HUES64 (cell line): ENCODE measurements at regions not wholly inside any gene's neighbourhood (a gene's known extent, or its start where the extent isn't known, plus 50 kb on each side); places are given as distances from the start of the nearest gene placed in this dataset.
"Not testable (repeated sequence)": the region's sequence is repeated elsewhere in the genome, so short reads cannot be mapped to it uniquely, and the experiment has no call there.

ENCODE experiments used
- H3K27ac ChIP-seq: 2 replicates; pipeline ENCODE4 v1.7.0; 2013; ENCODE audit warnings: low read depth, low read length, inconsistent platforms
- H3K27me3 ChIP-seq: 2 replicates; pipeline ENCODE4 v1.6.1; 2013; ENCODE audit warnings: mild to moderate bottlenecking, low read length; ENCODE audit not compliant: insufficient read depth
- H3K36me3 ChIP-seq: 2 replicates; pipeline ENCODE4 v1.6.1; 2013; ENCODE audit warnings: mild to moderate bottlenecking, low read length; ENCODE audit not compliant: insufficient read depth
- H3K4me1 ChIP-seq: 2 replicates; pipeline ENCODE4 v1.6.1; 2013; ENCODE audit warnings: mild to moderate bottlenecking, low read length, moderate library complexity; ENCODE audit not compliant: insufficient read depth
- H3K4me3 ChIP-seq: 2 replicates; pipeline ENCODE4 v1.5.1; 2013; ENCODE audit warnings: mild to moderate bottlenecking, low read length, moderate library complexity
- H3K9ac ChIP-seq: 2 replicates; pipeline ENCODE4 v1.6.1; 2013; ENCODE audit warnings: mild to moderate bottlenecking, low read depth, low read length
- H3K9me3 ChIP-seq: 2 replicates; pipeline ENCODE4 v1.6.1; 2013; ENCODE audit warnings: low read depth, low read length; ENCODE audit not compliant: insufficient read depth
- WGBS: fragments of 150-250, 120-280 bp; methylation state at CpG from one replicate; pipeline ENCODE4 v1.1.7; 2013; ENCODE audit warnings: missing lambda C conversion rate; 5-methylcytosine and 5-hydroxymethylcytosine counted together

- H3K36me3 ChIP-seq, H3K9ac ChIP-seq, H3K4me3 ChIP-seq, H3K4me1 ChIP-seq, H3K27ac ChIP-seq, H3K9me3 ChIP-seq, H3K27me3 ChIP-seq: not testable (repeated sequence)
- 87% methylated on average over 11 of the region's 11 CpGs for WGBS
Measured at GRCh38 chr13:44845281-44846058, 143.8 kb downstream of the NUFIP1 start.

- Histone ChIP-seq H3K36me3 (no peaks in the 10 kb centered on the region), H3K27me3 (no peaks in the 10 kb centered on the region), H3K9me3 (no peaks in the 10 kb centered on the region), H3K27ac (no peak overlapping the region), H3K4me3 (no peak overlapping the region), H3K9ac (no peak overlapping the region), H3K4me1 (no peaks in the 10 kb centered on the region)
- 95% methylated on average over 7 of the region's 8 CpGs for WGBS
Measured at GRCh38 chr13:44844786-44845185, 144.5 kb downstream of the NUFIP1 start.

- Histone ChIP-seq H3K27me3 (no peaks in the 10 kb centered on the region), H3K36me3 (no peaks in the 10 kb centered on the region), H3K9me3 (no peaks in the 10 kb centered on the region), H3K9ac (no peak overlapping the region), H3K4me1 (no peaks in the 10 kb centered on the region), H3K27ac (no peak overlapping the region), H3K4me3 (no peak overlapping the region)
- 97% methylated on average over 1 of the region's 1 CpG for WGBS
Measured at GRCh38 chr13:44843403-44843802, 145.9 kb downstream of the NUFIP1 start.

DNA sequence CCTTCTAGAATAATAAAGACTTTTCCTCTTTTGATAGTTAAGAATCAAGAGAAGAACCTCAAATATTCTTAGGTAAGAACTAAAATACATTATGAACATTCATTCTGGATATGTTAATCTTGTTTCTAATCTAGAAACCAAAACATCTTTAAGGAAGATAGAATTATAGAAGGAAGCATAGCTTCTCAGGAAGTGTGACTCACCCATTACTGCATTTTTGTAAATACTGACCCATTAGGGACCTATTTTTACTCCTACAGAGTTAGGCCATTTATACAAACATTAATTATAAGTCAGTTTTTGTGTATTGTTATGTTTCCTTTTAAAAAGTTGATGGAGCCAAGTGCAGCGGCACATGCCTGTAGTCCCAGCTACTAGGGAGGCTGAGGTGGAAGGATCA lies 147.1 kb downstream of the NUFIP1 start:
- WGBS: 89% methylated on average over 1 of the region's 1 CpG
- no peak overlapping the region for H3K9ac ChIP-seq
- H3K9me3 ChIP-seq: no peaks in the 10 kb centered on the region
- no peaks in the 10 kb centered on the region for H3K4me1 ChIP-seq
- H3K27ac ChIP-seq: no peak overlapping the region
- no peaks in the 10 kb centered on the region for H3K27me3 ChIP-seq
- no peaks in the 10 kb centered on the region for H3K36me3 ChIP-seq
- no peak overlapping the region for H3K4me3 ChIP-seq

GRCh38 chr13:44840131-44840530 lies 149.1 kb downstream of the NUFIP1 start:
- Histone ChIP-seq H3K36me3 (no peaks in the 10 kb centered on the region), H3K4me3 (no peak overlapping the region), H3K9ac (no peak overlapping the region), H3K4me1 (no peaks in the 10 kb centered on the region), H3K27me3 (no peaks in the 10 kb centered on the region), H3K9me3 (no peaks in the 10 kb centered on the region), H3K27ac (no peak overlapping the region)
- WGBS: 89% methylated on average over 1 of the region's 2 CpGs

GRCh38 chr13:44837250-44837649 lies 152.0 kb downstream of the NUFIP1 start:
- 89% methylated on average over 1 of the region's 1 CpG for WGBS
- Histone ChIP-seq H3K4me3 (no peak overlapping the region), H3K9ac (no peak overlapping the region), H3K27me3 (no peaks in the 10 kb centered on the region), H3K36me3 (no peaks in the 10 kb centered on the region), H3K9me3 (no peaks in the 10 kb centered on the region), H3K4me1 (no peaks in the 10 kb centered on the region), H3K27ac (no peak overlapping the region)

DNA sequence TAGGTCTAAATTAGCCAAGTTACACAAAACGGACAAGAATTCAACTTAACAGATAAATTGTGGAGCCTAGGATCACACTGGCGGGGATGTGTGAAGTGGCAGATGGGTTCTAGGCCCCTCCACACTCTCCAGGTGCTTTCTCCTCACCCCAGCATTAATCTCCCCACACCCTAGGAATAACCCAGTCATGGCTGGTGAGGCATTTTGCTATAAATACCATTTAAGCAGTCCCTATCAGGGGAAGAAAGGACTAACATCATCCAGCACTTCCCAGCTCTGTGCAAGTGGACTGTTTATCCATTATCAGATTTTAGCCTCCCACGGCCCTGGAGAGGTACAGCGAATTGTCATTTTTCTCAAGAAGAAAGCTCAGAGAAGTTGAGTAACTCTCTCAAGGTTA lies 154.9 kb downstream of the NUFIP1 start:
- H3K4me1 ChIP-seq: no peaks in the 10 kb centered on the region
- H3K9me3 ChIP-seq: no peaks in the 10 kb centered on the region
- H3K27ac ChIP-seq: no peak overlapping the region
- 95% methylated on average over 3 of the region's 4 CpGs for WGBS
- no peak overlapping the region for H3K9ac ChIP-seq
- no peak overlapping the region for H3K4me3 ChIP-seq
- H3K36me3 ChIP-seq: no peaks in the 10 kb centered on the region
- H3K27me3 ChIP-seq: no peaks in the 10 kb centered on the region

GRCh38 chr13:44833626-44834025 lies 155.6 kb downstream of the NUFIP1 start:
- no peaks in the 10 kb centered on the region for H3K36me3 ChIP-seq
- no peak overlapping the region for H3K4me3 ChIP-seq
- no peak overlapping the region for H3K27ac ChIP-seq
- no peaks in the 10 kb centered on the region for H3K4me1 ChIP-seq
- H3K27me3 ChIP-seq: no peaks in the 10 kb centered on the region
- H3K9me3 ChIP-seq: no peaks in the 10 kb centered on the region
- no peak overlapping the region for H3K9ac ChIP-seq
- 94% methylated on average over 7 of the region's 7 CpGs for WGBS

DNA sequence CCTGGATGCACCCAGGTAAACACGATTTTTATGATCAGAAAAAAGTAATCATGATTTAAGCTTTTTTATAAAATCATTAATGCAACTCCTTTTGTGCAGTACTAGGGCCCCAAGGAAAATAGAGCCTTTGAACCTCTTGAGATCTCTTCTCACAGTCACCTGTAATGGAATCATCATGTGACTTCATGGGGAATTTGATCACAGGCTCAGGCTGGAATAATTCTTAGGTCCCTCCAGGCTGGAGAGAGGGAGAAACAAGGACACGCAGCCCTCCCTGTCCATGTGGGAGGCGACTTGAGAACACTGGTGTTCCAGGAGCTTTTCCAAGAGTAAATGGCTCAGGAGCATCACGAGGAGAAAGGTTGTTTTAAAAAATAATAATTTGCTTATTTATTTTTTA lies 156.1 kb downstream of the NUFIP1 start:
- H3K4me3 ChIP-seq: no peak overlapping the region
- H3K27me3 ChIP-seq: no peaks in the 10 kb centered on the region
- no peak overlapping the region for H3K27ac ChIP-seq
- no peaks in the 10 kb centered on the region for H3K9me3 ChIP-seq
- no peak overlapping the region for H3K9ac ChIP-seq
- no peaks in the 10 kb centered on the region for H3K4me1 ChIP-seq
- WGBS: 90% methylated on average over 3 of the region's 4 CpGs
- H3K36me3 ChIP-seq: no peaks in the 10 kb centered on the region

DNA sequence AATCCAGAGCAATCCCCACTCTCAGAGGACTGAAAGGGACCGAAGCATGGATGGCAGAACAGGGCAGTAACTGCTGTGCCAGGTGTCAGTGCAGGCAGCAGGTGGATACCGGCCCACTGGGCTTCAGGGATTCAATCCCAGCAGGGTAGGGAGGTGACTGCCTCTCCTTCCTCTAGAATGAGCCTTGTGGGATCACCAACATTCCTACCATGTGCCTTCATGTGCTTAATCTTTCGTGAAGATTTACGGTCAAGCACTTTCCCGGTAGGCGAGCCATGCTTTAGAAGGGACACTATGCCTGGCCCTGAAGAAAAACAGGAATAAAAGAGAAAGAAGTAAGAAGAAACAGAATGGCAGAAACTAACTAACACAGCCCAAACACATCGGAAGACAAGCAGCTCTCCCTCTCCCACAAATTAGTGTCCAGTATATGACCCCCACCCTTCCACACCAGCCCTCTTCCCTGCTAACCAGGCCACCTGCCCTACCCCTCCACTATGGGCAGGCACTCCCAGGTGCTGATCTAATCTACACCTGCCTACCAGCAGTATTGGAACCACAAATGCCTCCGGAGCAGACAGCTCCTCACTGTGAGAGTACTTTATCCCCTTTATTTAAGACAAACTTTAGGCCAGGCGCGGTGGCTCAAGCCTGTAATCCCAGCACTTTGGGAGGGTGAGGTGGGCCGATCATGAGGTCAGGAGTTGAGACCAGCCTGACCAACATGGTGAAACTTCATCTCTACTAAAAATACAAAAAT lies 162.5 kb downstream of the NUFIP1 start:
- no peaks in the 10 kb centered on the region for H3K4me1 ChIP-seq
- WGBS: 93% methylated on average over 11 of the region's 11 CpGs
- H3K27me3 ChIP-seq: no peaks in the 10 kb centered on the region
- H3K27ac ChIP-seq: no peak overlapping the region
- no peaks in the 10 kb centered on the region for H3K36me3 ChIP-seq
- H3K9me3 ChIP-seq: no peaks in the 10 kb centered on the region
- H3K4me3 ChIP-seq: no peak overlapping the region
- H3K9ac ChIP-seq: no peak overlapping the region

- Histone ChIP-seq H3K36me3 (no peaks in the 10 kb centered on the region), H3K4me1 (no peaks in the 10 kb centered on the region), H3K9me3 (no peaks in the 10 kb centered on the region), H3K4me3 (no peak overlapping the region), H3K9ac (no peak overlapping the region), H3K27ac (no peak overlapping the region), H3K27me3 (no peaks in the 10 kb centered on the region)
- 95% methylated on average over 5 of the region's 5 CpGs for WGBS
Measured at GRCh38 chr13:44825953-44826352, 163.3 kb downstream of the NUFIP1 start.
